ENCODE measurements at regions not wholly inside any gene's neighbourhood (a gene's known extent, or its start where the extent isn't known, plus 50 kb on each side); places are given as distances from the start of the nearest gene placed in this dataset.

DNA sequence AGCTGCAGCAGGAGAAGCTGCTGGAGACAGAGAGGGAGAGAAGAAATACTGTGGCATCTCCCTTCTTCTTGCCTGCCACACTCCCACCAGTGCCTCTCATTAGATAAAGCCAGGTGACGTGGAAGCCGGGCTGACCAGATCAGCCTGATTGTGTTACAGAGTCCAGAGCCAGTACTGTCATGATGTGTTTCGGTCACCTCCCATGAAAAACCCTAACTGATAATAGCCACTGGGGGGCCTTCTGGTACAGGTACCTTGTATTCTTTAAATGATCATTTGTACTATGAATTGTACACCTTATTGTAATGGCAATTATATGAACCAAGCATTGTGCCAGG, 125.8 kb upstream of the TMEM108 start:
- TF ChIP-seq, protein P1, sequence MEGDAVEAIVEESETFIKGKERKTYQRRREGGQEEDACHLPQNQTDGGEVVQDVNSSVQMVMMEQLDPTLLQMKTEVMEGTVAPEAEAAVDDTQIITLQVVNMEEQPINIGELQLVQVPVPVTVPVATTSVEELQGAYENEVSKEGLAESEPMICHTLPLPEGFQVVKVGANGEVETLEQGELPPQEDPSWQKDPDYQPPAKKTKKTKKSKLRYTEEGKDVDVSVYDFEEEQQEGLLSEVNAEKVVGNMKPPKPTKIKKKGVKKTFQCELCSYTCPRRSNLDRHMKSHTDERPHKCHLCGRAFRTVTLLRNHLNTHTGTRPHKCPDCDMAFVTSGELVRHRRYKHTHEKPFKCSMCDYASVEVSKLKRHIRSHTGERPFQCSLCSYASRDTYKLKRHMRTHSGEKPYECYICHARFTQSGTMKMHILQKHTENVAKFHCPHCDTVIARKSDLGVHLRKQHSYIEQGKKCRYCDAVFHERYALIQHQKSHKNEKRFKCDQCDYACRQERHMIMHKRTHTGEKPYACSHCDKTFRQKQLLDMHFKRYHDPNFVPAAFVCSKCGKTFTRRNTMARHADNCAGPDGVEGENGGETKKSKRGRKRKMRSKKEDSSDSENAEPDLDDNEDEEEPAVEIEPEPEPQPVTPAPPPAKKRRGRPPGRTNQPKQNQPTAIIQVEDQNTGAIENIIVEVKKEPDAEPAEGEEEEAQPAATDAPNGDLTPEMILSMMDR (IDR thresholded peaks at IDR 0.05), result no peak
- TF ChIP-seq, protein P2, sequence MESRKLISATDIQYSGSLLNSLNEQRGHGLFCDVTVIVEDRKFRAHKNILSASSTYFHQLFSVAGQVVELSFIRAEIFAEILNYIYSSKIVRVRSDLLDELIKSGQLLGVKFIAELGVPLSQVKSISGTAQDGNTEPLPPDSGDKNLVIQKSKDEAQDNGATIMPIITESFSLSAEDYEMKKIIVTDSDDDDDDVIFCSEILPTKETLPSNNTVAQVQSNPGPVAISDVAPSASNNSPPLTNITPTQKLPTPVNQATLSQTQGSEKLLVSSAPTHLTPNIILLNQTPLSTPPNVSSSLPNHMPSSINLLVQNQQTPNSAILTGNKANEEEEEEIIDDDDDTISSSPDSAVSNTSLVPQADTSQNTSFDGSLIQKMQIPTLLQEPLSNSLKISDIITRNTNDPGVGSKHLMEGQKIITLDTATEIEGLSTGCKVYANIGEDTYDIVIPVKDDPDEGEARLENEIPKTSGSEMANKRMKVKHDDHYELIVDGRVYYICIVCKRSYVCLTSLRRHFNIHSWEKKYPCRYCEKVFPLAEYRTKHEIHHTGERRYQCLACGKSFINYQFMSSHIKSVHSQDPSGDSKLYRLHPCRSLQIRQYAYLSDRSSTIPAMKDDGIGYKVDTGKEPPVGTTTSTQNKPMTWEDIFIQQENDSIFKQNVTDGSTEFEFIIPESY (IDR thresholded peaks at IDR 0.05; ENCODE audit: borderline replicate concordance, low read depth), result no peak
- TF ChIP-seq YY1 (IDR thresholded peaks at IDR 0.05; ENCODE audit: low read depth), result no peak
